Gastroesophageal sphincter (tissue), 4 donors: ENCODE measurements at regions not wholly inside any gene's neighbourhood (a gene's known extent, or its start where the extent isn't known, plus 50 kb on each side); places are given as distances from the start of the nearest gene placed in this dataset.

Source experiments
- ATAC-seq: fragments of 150-250 bp; one replicate; pipeline ENCODE4 v1.9.1; 2016; ENCODE audit warnings: mild to moderate bottlenecking, moderate library complexity
- H3K27ac ChIP-seq, 4 donors: fragments of 200-600 bp; sonication (generic) in 3 of 4; 1 replicate in 3 of 4; 2 replicates in 1 of 4; pipeline ENCODE4 v1.5.1; 2016 to 2019
- H3K27me3 ChIP-seq: fragments of 200-600 bp; sonication (generic); one replicate; pipeline ENCODE4 v1.5.1; 2019
- H3K36me3 ChIP-seq, 2 donors: fragments of 200-600 bp; sonication (generic); one replicate each; pipeline ENCODE4 v1.5.1; 2019; ENCODE audit warnings: control low read depth in 1 of 2
- H3K4me1 ChIP-seq, 3 donors: fragments of 200-600 bp; sonication (generic); 1 replicate in 2 of 3; 2 replicates in 1 of 3; pipeline ENCODE4 v1.5.1; 2016 to 2019; ENCODE audit warnings: control low read depth in 2 of 3
- H3K4me3 ChIP-seq, 2 donors: fragments of 200-600 bp; sonication (generic); one replicate each; pipeline ENCODE4 v1.5.1; 2019; ENCODE audit warnings: mild to moderate bottlenecking in 1 of 2, moderate library complexity in 1 of 2
- H3K9me3 ChIP-seq, 3 donors: fragments of 200-600 bp; sonication (generic); one replicate each; pipeline ENCODE4 v1.5.1; 2017 to 2019; ENCODE audit warnings: control low read depth in 2 of 3
- EP300 ChIP-seq: sonication (generic); formaldehyde crosslinking; IDR thresholded peaks from one replicate; pipeline ENCODE4 v1.6.1; 2017; ENCODE audit warnings: antibody characterized with exemption, mild to moderate bottlenecking
- POLR2A ChIP-seq, 2 donors: fragments of 450-650 bp; IDR thresholded peaks; one replicate each; pipeline ENCODE4 v1.6.1; 2017; ENCODE audit warnings: antibody characterized with exemption in 2 of 2, mild to moderate bottlenecking in 2 of 2, moderate library complexity in 1 of 2
- POLR2AphosphoS5 ChIP-seq: sonication (generic); formaldehyde crosslinking; IDR thresholded peaks from one replicate; pipeline ENCODE4 v1.6.1; 2017; ENCODE audit warnings: antibody characterized with exemption
- WGBS, 2 donors: methylation state at CpG; one replicate each; pipeline ENCODE4 v1.1.5; 2018; ENCODE audit warnings: low coverage in 1 of 2; 5-methylcytosine and 5-hydroxymethylcytosine counted together
- TF ChIP-seq, protein P1 (sequence below), 4 experiments: fragments of 200-600 bp in 2 of 4; fragments of 450-650 bp in 2 of 4; sonication (generic) in 1 of 4; IDR thresholded peaks; one replicate each; pipeline ENCODE4 v1.5.1; 2017 to 2019; ENCODE audit warnings: antibody characterized with exemption in 4 of 4, mild to moderate bottlenecking in 2 of 4, moderate library complexity in 2 of 4

DNA sequence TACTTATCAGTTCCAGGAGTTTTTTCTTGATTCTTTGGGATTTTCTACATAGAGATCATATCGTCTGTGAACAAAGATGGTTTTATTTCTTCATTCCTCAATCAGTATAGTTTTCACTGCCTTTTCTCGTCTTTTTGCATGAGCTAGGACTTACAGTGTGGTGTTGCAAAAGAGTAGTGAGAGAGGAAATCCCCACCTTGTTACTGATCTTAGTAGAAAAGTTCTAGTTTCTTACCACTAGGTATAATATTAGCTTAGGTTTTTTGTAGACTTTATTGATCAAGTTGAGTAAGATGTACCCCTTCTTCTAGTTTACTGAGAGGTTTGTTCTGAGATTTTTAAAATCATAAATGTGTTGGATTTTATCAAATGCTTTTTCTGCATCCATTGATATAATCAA is 123.3 kb downstream of the TMEM26 start:
- Histone ChIP-seq H3K36me3 (no peaks in the 10 kb centered on the region), H3K27me3 (no peaks in the 10 kb centered on the region), H3K9me3 (peaks cover 0 to 7% (median 0%) of the 10 kb centered on the region in 3 donors), H3K4me3 (no peak overlapping the region), H3K27ac (no peak overlapping the region), H3K4me1 (peaks cover 0 to 7% (median 0%) of the 10 kb centered on the region in 3 donors)
- TF ChIP-seq EP300 (no peak), POLR2AphosphoS5 (no peak), POLR2A (IDR thresholded peaks at IDR 0.05) (no peak)
- TF ChIP-seq, protein P1, sequence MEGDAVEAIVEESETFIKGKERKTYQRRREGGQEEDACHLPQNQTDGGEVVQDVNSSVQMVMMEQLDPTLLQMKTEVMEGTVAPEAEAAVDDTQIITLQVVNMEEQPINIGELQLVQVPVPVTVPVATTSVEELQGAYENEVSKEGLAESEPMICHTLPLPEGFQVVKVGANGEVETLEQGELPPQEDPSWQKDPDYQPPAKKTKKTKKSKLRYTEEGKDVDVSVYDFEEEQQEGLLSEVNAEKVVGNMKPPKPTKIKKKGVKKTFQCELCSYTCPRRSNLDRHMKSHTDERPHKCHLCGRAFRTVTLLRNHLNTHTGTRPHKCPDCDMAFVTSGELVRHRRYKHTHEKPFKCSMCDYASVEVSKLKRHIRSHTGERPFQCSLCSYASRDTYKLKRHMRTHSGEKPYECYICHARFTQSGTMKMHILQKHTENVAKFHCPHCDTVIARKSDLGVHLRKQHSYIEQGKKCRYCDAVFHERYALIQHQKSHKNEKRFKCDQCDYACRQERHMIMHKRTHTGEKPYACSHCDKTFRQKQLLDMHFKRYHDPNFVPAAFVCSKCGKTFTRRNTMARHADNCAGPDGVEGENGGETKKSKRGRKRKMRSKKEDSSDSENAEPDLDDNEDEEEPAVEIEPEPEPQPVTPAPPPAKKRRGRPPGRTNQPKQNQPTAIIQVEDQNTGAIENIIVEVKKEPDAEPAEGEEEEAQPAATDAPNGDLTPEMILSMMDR (IDR thresholded peaks at IDR 0.05), result no peak
- 93 to 100% methylated on average over 2 of the region's 2 CpGs for WGBS, 2 donors
- ATAC-seq, result no peak

DNA sequence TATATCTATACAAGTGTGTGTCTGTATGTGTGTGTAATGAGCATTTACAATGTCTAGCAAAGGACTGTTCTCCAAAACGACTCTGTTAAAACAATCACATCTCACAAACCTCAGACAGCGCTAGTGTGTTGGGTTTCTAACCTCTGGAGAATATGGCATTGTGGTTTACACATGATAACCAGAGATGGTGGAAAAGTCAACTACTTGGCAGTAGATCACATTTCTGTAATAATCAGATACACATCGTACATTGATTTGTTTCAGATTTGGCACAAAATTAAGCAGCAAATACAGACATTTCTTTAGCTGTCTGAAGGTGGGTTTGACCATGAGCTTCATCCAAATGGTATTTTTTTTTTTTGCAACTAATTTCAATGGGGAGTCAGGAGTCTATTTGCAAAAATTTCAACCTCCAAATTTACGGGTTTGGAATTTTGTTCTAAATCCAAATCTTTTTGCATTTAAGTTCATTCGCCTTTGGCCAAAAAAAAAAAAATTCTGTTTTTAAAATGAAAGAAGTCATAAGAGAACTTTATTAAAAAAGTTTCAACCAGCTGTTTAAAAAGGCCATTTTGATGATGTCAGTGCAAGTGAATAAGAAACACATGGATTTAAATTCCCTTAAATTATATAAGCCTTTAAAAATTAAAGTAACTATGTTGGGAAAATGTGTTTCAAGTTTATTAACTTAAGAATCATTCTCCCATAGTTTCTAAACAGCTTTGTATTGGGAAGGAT is 127.8 kb downstream of the TMEM26 start:
- no peak for ATAC-seq
- no peaks in the 10 kb centered on the region for H3K27me3 ChIP-seq
- WGBS, 2 donors, result 48 to 77% methylated on average over 5 of the region's 5 CpGs
- H3K9me3 ChIP-seq, result peaks cover 0 to 7% (median 0%) of the 10 kb centered on the region in 3 donors
- peaks cover 0 to 5% (median 0%) of the 10 kb centered on the region in 3 donors for H3K4me1 ChIP-seq
- H3K4me3 ChIP-seq, result no peak overlapping the region
- H3K27ac ChIP-seq, result no peak overlapping the region
- H3K36me3 ChIP-seq, result no peaks in the 10 kb centered on the region
- TF ChIP-seq POLR2AphosphoS5, result no peak
- TF ChIP-seq EP300, result no peak
- TF ChIP-seq POLR2A (IDR thresholded peaks at IDR 0.05), result no peak
- TF ChIP-seq, protein P1 (IDR thresholded peaks at IDR 0.05), result no peak

DNA sequence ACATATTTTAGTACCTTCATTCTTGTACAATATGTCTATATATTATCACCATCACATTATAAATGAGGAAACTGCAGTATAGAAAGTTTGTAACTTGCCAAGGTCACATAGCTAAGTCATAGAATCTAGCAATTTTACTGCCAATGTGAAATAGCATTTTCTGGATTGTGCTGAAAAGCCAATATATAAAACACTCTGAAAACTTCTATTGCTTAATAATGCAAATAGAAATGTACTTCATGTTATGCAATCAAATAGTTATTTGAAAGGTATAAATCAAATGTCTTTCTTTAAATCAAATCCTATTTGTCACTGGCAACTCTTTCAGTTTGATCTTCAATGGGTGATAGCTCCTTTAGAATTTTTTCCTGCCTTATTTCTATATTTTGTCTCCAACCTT is 129.5 kb downstream of the TMEM26 start:
- Histone ChIP-seq H3K9me3 (no peaks in the 10 kb centered on the region), H3K4me3 (no peak overlapping the region), H3K4me1 (peaks cover 0 to 5% (median 0%) of the 10 kb centered on the region in 3 donors), H3K27ac (no peak overlapping the region), H3K36me3 (no peaks in the 10 kb centered on the region), H3K27me3 (no peaks in the 10 kb centered on the region)
- TF ChIP-seq POLR2AphosphoS5, result no peak
- TF ChIP-seq EP300, result no peak
- TF ChIP-seq, protein P1 (IDR thresholded peaks at IDR 0.05), result no peak
- no peak for ATAC-seq

DNA sequence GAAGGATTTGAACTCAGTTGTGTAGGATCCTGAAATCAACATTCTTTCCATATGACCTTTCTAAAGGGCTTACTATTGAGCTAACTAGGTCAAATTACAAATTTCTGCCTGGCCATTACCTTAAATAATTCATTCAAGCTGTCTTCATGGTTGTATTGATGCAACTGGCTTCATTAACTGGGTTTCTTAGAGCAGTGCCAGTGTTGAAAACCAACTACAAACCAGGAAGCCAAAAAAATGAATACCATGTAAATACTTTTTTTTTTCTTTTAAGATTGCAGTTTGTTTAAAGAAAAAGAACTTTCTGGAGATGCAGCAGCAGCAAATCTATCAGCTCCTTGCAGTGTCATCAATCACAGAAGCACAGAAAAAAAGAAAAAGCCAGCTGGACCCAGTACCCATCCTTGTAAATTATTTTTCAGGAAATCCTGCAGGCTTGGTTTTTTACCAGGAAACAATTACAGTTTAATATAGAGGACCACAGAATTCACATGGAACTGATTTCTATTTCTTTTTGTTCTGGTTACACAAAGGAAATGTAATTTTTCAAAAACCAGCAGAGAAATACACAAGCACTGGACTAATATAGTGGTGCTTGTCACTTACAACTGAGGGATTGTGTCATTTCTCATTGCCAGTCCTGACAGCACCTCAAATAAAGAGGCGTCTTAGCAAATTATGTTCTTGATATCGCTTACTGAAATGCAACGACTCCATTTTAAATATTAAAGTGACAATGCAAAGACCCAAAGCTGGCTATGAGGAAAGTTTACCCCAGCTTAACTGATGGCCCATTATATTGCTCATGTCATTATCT is 131.9 kb downstream of the TMEM26 start:
- no peak overlapping the region for H3K27ac ChIP-seq
- 30 to 55% methylated on average over 2 to 3 of the region's 3 CpGs for WGBS, 2 donors
- H3K4me3 ChIP-seq, result no peak overlapping the region
- TF ChIP-seq, protein P1 (IDR thresholded peaks at IDR 0.05), result no peak
- TF ChIP-seq POLR2AphosphoS5 (no peak), POLR2A (IDR thresholded peaks at IDR 0.05) (no peak), EP300 (no peak)
- ATAC-seq, result no peak
- no peaks in the 10 kb centered on the region for H3K36me3 ChIP-seq
- peaks cover 0 to 5% (median 0%) of the 10 kb centered on the region in 3 donors for H3K4me1 ChIP-seq
- no peaks in the 10 kb centered on the region for H3K27me3 ChIP-seq
- H3K9me3 ChIP-seq, result no peaks in the 10 kb centered on the region

DNA sequence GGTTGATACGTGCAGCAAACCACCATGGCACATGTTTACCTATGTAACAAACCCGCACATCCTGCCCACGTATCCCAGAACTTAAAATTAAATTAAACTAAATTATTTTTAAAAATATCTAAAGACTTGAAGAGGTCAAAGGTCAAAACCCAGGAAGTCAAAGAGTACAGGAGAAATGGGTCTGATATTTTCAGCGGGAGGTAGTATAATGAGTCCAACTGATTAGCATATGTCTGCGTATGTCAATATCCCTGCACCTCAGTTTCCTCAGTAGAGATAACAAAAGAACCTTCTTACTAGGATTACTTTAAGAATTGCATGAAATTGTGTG is 133.0 kb downstream of the TMEM26 start:
- 96 to 100% methylated on average over 2 to 5 of the region's 5 CpGs for WGBS, 2 donors

More for the DNA sequence above, 133.0 kb downstream of the TMEM26 start:
- Histone ChIP-seq H3K27me3 (no peaks in the 10 kb centered on the region), H3K4me1 (peaks cover 0 to 5% (median 0%) of the 10 kb centered on the region in 3 donors), H3K27ac (no peak overlapping the region), H3K9me3 (no peaks in the 10 kb centered on the region), H3K36me3 (no peaks in the 10 kb centered on the region), H3K4me3 (no peak overlapping the region)
- no peak for TF ChIP-seq EP300
- no peak for TF ChIP-seq POLR2A (IDR thresholded peaks at IDR 0.05)
- TF ChIP-seq POLR2AphosphoS5, result no peak
- TF ChIP-seq, protein P1 (IDR thresholded peaks at IDR 0.05), result no peak
- ATAC-seq, result no peak
